Endothelial cell (in vitro differentiated cells): ENCODE measurements at regions not wholly inside any gene's neighbourhood (a gene's known extent, or its start where the extent isn't known, plus 50 kb on each side); places are given as distances from the start of the nearest gene placed in this dataset.

Experiments used
- DNase-seq: peaks from one replicate; pipeline ENCODE4 v3.0.0; 2021; ENCODE audit warnings: low spot score
- H3K27ac Mint-ChIP-seq: one replicate; pipeline ENCODE4 v1.8.0; 2021; ENCODE audit warnings: mixed read lengths, inconsistent platforms; ENCODE audit not compliant: unreplicated experiment
- H3K27me3 Mint-ChIP-seq: one replicate; pipeline ENCODE4 v1.8.0; 2021; ENCODE audit warnings: mild to moderate bottlenecking, moderate library complexity, mixed read lengths, inconsistent platforms; ENCODE audit not compliant: unreplicated experiment
- H3K36me3 Mint-ChIP-seq: one replicate; pipeline ENCODE4 v1.8.0; 2021; ENCODE audit warnings: mild to moderate bottlenecking, low read depth, mixed read lengths, inconsistent platforms; ENCODE audit not compliant: unreplicated experiment
- H3K4me1 Mint-ChIP-seq: one replicate; pipeline ENCODE4 v1.8.0; 2021; ENCODE audit warnings: mild to moderate bottlenecking, mixed read lengths, inconsistent platforms; ENCODE audit not compliant: unreplicated experiment
- H3K4me3 Mint-ChIP-seq: one replicate; pipeline ENCODE4 v1.8.0; 2021; ENCODE audit warnings: mild to moderate bottlenecking, mixed read lengths, inconsistent platforms; ENCODE audit not compliant: unreplicated experiment
- H3K9me3 Mint-ChIP-seq: one replicate; pipeline ENCODE4 v1.8.0; 2021; ENCODE audit warnings: mixed read lengths, inconsistent platforms; ENCODE audit not compliant: unreplicated experiment
- CTCF ChIP-seq: fragments of 200-600 bp; sonication (generic); IDR thresholded peaks from one replicate; pipeline ENCODE4 v1.5.0; 2021; ENCODE audit warnings: antibody characterized with exemption; ENCODE audit not compliant: unreplicated experiment

GRCh38 chr1:222233444-222234158 is 314.3 kb downstream of the HHIPL2 start:
- H3K4me1 Mint-ChIP-seq = no peaks in the 10 kb centered on the region
- H3K9me3 Mint-ChIP-seq = no peaks in the 10 kb centered on the region
- H3K36me3 Mint-ChIP-seq = no peaks in the 10 kb centered on the region
- DNase-seq = no peak
- no peak overlapping the region for H3K4me3 Mint-ChIP-seq
- TF ChIP-seq CTCF = no peak
- no peak overlapping the region for H3K27ac Mint-ChIP-seq
- H3K27me3 Mint-ChIP-seq = no peaks in the 10 kb centered on the region

- no peak for DNase-seq
- no peak overlapping the region for H3K27ac Mint-ChIP-seq
- no peaks in the 10 kb centered on the region for H3K36me3 Mint-ChIP-seq
- no peaks in the 10 kb centered on the region for H3K27me3 Mint-ChIP-seq
- no peaks in the 10 kb centered on the region for H3K9me3 Mint-ChIP-seq
- no peak overlapping the region for H3K4me3 Mint-ChIP-seq
- TF ChIP-seq CTCF = no peak
- no peaks in the 10 kb centered on the region for H3K4me1 Mint-ChIP-seq
These were observed 315.1 kb downstream of the HHIPL2 start for GRCh38 chr1:222232842-222233241.

- Mint-ChIP-seq H3K9me3 (no peaks in the 10 kb centered on the region), H3K27ac (no peak overlapping the region), H3K27me3 (peaks cover 2% of the 10 kb centered on the region), H3K36me3 (no peaks in the 10 kb centered on the region), H3K4me1 (no peaks in the 10 kb centered on the region), H3K4me3 (no peak overlapping the region)
- DNase-seq = no peak
- TF ChIP-seq CTCF = no peak
These were observed 318.1 kb downstream of the HHIPL2 start for GRCh38 chr1:222229672-222230312.

GRCh38 chr1:222225316-222225691 is 322.6 kb downstream of the HHIPL2 start:
- peaks cover 2% of the 10 kb centered on the region for H3K27me3 Mint-ChIP-seq
- no peaks in the 10 kb centered on the region for H3K9me3 Mint-ChIP-seq
- H3K4me1 Mint-ChIP-seq = no peaks in the 10 kb centered on the region
- H3K36me3 Mint-ChIP-seq = no peaks in the 10 kb centered on the region
- H3K27ac Mint-ChIP-seq = no peak overlapping the region
- DNase-seq = no peak
- no peak overlapping the region for H3K4me3 Mint-ChIP-seq
- no peak for TF ChIP-seq CTCF

GRCh38 chr1:222224636-222225315 is 323.1 kb downstream of the HHIPL2 start:
- no peak for TF ChIP-seq CTCF
- no peaks in the 10 kb centered on the region for H3K4me1 Mint-ChIP-seq
- no peak overlapping the region for H3K27ac Mint-ChIP-seq

More at GRCh38 chr1:222224636-222225315, 323.1 kb downstream of the HHIPL2 start:
- peaks cover 4% of the 10 kb centered on the region for H3K27me3 Mint-ChIP-seq
- H3K36me3 Mint-ChIP-seq = peaks cover 5% of the 10 kb centered on the region
- DNase-seq = no peak
- no peak overlapping the region for H3K4me3 Mint-ChIP-seq
- H3K9me3 Mint-ChIP-seq = no peaks in the 10 kb centered on the region
